ENCODE measurements at regions not wholly inside any gene's neighbourhood (a gene's known extent, or its start where the extent isn't known, plus 50 kb on each side); places are given as distances from the start of the nearest gene placed in this dataset.
"Not testable (repeated sequence)": the region's sequence is repeated elsewhere in the genome, so short reads cannot be mapped to it uniquely, and the experiment has no call there.

DNA sequence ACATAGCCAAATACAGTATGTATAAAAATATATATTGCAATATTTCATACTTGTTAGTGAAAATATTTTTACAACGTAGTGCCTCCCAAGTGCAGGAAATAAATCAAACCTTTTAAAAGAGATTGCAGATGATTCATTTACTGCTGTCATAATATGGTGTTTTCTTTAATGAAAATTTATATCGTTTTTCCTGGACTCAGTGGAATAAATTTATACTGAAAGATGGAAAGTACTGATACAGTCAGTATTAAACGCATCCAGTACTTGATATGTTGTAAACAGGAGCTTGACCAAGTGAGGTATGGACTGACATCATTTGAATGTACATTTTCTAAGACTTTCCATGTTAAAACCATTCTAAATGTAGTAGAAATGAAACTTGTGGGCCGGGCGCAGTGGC lies 143.4 kb upstream of the ZNF608 start:
- Histone ChIP-seq H3K9me3 (ENCODE audit: control insufficient read depth in 4 of 4, low read length in 3 of 4) (no peaks in the 10 kb centered on the region), H3K36me3 (ENCODE audit: control insufficient read depth in 4 of 4, insufficient read depth in 3 of 4, low read depth in 1 of 4, low read length in 3 of 4) (no peaks in the 10 kb centered on the region), H3K27me3 (ENCODE audit: control insufficient read depth in 4 of 4, insufficient read depth in 4 of 4, low read length in 3 of 4) (no peaks in the 10 kb centered on the region), H3K4me3 (ENCODE audit: low read depth in 1 of 3, low read length in 3 of 3) (no peak overlapping the region), H3K9ac (ENCODE audit: low read depth in 1 of 2, low read length in 2 of 2) (no peak overlapping the region), H3K27ac (ENCODE audit: low read depth in 1 of 2, low read length in 2 of 2) (no peak overlapping the region), H3K4me1 (ENCODE audit: control insufficient read depth in 4 of 4, insufficient read depth in 4 of 4, low read length in 3 of 4) (peaks cover 5 to 22% (median 6%) of the 10 kb centered on the region in 4 donors)
- no peak for TF ChIP-seq SP1 (IDR thresholded peaks at IDR 0.05)
- TF ChIP-seq EGR1 (IDR thresholded peaks at IDR 0.05; ENCODE audit: low read depth in 2 of 2): no peak
- no peak for DNase-seq (ENCODE audit: low spot score)
- WGBS: 85% methylated on average over 5 of the region's 5 CpGs

DNA sequence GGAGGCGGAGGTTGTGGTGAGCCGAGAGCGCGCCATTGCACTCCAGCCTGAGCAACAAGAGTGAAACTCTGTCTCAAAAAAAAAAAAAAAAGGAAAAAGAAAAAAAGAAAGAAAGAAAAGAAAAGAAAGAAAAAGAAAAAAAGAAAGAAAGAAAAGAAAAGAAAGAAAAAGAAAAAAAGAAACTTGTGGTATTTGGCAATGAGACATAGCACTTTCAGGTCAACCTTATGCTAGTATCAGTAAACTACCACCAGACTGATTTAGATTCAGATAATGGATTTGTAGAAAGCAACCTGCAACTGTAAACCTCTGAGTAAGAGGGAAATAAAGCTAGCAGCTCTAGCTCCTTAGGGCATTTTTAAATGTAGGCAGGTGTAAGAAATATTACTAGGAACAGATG lies 144.0 kb upstream of the ZNF608 start:
- H3K4me3 ChIP-seq (ENCODE audit: low read depth in 1 of 3, low read length in 3 of 3); H3K9me3 ChIP-seq (ENCODE audit: control insufficient read depth in 4 of 4, low read length in 3 of 4); H3K27ac ChIP-seq (ENCODE audit: low read depth in 1 of 2, low read length in 2 of 2); DNase-seq (ENCODE audit: low spot score); H3K36me3 ChIP-seq (ENCODE audit: control insufficient read depth in 4 of 4, insufficient read depth in 3 of 4, low read depth in 1 of 4, low read length in 3 of 4); H3K9ac ChIP-seq (ENCODE audit: low read depth in 1 of 2, low read length in 2 of 2); H3K27me3 ChIP-seq (ENCODE audit: control insufficient read depth in 4 of 4, insufficient read depth in 4 of 4, low read length in 3 of 4): not testable (repeated sequence)
- peaks cover 5 to 22% (median 6%) of the 10 kb centered on the region in 4 donors for H3K4me1 ChIP-seq (ENCODE audit: control insufficient read depth in 4 of 4, insufficient read depth in 4 of 4, low read length in 3 of 4)
- WGBS: over 99% methylated on average over 4 of the region's 4 CpGs

GRCh38 chr5:124891179-124891578 lies 144.7 kb upstream of the ZNF608 start:
- 93% methylated on average over 4 of the region's 4 CpGs for WGBS
- Histone ChIP-seq H3K9ac (ENCODE audit: low read depth in 1 of 2, low read length in 2 of 2) (no peak overlapping the region), H3K4me3 (ENCODE audit: low read depth in 1 of 3, low read length in 3 of 3) (no peak overlapping the region), H3K27ac (ENCODE audit: low read depth in 1 of 2, low read length in 2 of 2) (no peak overlapping the region), H3K4me1 (ENCODE audit: control insufficient read depth in 4 of 4, insufficient read depth in 4 of 4, low read length in 3 of 4) (peaks cover 5 to 22% (median 6%) of the 10 kb centered on the region in 4 donors), H3K36me3 (ENCODE audit: control insufficient read depth in 4 of 4, insufficient read depth in 3 of 4, low read depth in 1 of 4, low read length in 3 of 4) (no peaks in the 10 kb centered on the region), H3K9me3 (ENCODE audit: control insufficient read depth in 4 of 4, low read length in 3 of 4) (no peaks in the 10 kb centered on the region), H3K27me3 (ENCODE audit: control insufficient read depth in 4 of 4, insufficient read depth in 4 of 4, low read length in 3 of 4) (no peaks in the 10 kb centered on the region)
- DNase-seq (ENCODE audit: low spot score): no peak
- no peak for TF ChIP-seq TAF1 (conservative IDR thresholded peaks at IDR 0.05)
- TF ChIP-seq, protein P1, sequence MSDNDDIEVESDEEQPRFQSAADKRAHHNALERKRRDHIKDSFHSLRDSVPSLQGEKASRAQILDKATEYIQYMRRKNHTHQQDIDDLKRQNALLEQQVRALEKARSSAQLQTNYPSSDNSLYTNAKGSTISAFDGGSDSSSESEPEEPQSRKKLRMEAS (IDR thresholded peaks at IDR 0.05): no peak

DNA sequence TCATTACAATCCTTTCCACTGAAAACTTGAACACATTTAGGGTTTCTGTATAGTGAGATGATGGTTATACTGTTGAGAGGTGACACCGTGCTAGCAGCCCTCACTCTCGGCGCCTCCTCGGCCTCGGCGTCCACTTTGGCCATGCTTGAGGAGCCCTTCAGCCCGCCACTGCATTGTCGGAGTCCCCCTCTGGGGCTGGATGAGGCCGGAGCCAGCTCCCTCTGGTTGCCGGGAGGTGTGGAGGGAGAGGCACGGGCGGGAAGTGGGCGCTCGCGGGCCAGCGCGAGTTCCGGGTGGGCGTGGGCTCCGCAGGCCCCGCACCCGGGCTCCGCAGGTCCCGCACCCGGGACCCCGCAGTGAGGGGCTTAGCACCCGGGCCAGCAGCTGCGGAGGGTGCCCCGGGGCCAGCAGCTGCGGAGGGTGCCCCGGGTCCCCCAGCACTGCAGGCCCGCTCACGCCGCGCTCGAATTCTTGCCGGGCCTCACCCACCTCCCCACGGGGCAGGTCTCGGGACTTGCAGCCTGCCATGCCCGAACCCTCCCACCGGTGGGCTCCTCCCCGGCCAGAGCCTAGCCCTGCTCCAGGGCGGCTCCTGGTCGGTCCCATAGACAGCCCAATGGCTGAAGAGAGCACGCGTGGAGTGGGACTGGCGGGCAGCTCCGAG lies 145.9 kb upstream of the ZNF608 start:
- no peak overlapping the region for H3K27ac ChIP-seq (ENCODE audit: low read depth in 1 of 2, low read length in 2 of 2)
- H3K27me3 ChIP-seq (ENCODE audit: control insufficient read depth in 4 of 4, insufficient read depth in 4 of 4, low read length in 3 of 4): no peaks in the 10 kb centered on the region
- H3K4me3 ChIP-seq (ENCODE audit: low read depth in 1 of 3, low read length in 3 of 3): no peak overlapping the region
- peaks cover 3 to 19% (median 5%) of the 10 kb centered on the region in 4 donors for H3K4me1 ChIP-seq (ENCODE audit: control insufficient read depth in 4 of 4, insufficient read depth in 4 of 4, low read length in 3 of 4)
- no peaks in the 10 kb centered on the region for H3K36me3 ChIP-seq (ENCODE audit: control insufficient read depth in 4 of 4, insufficient read depth in 3 of 4, low read depth in 1 of 4, low read length in 3 of 4)
- no peak overlapping the region for H3K9ac ChIP-seq (ENCODE audit: low read depth in 1 of 2, low read length in 2 of 2)
- 99% methylated on average over 48 of the region's 48 CpGs for WGBS
- DNase-seq (ENCODE audit: low spot score): no peak
- H3K9me3 ChIP-seq (ENCODE audit: control insufficient read depth in 4 of 4, low read length in 3 of 4): no peaks in the 10 kb centered on the region
- no peak for TF ChIP-seq SP1 (IDR thresholded peaks at IDR 0.05)
- TF ChIP-seq, protein P2, sequence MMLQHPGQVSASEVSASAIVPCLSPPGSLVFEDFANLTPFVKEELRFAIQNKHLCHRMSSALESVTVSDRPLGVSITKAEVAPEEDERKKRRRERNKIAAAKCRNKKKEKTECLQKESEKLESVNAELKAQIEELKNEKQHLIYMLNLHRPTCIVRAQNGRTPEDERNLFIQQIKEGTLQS (IDR thresholded peaks at IDR 0.05): no peak

DNA sequence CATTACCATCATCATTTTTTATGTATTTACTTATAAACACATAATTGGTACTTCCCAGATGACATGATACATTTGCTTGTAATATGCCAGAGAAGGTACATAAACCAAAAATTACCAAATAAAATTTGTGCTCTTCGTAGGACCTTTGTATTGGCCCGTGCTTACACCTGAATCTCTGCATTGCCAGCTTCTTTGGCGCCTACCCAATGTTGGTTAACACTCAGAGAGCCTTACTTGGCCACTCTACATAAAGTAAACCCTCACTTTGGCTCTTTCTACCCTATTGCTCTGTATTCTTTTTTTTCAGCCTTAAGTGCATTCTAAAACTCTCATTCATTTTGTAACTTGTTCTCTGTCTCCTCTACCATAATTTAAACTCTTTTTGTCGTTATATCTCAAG lies 148.1 kb upstream of the ZNF608 start:
- Histone ChIP-seq H3K9me3 (ENCODE audit: control insufficient read depth in 4 of 4, low read length in 3 of 4) (no peaks in the 10 kb centered on the region), H3K36me3 (ENCODE audit: control insufficient read depth in 4 of 4, insufficient read depth in 3 of 4, low read depth in 1 of 4, low read length in 3 of 4) (no peaks in the 10 kb centered on the region), H3K9ac (ENCODE audit: low read depth in 1 of 2, low read length in 2 of 2) (no peak overlapping the region), H3K27me3 (ENCODE audit: control insufficient read depth in 4 of 4, insufficient read depth in 4 of 4, low read length in 3 of 4) (no peaks in the 10 kb centered on the region), H3K27ac (ENCODE audit: low read depth in 1 of 2, low read length in 2 of 2) (no peak overlapping the region), H3K4me1 (ENCODE audit: control insufficient read depth in 4 of 4, insufficient read depth in 4 of 4, low read length in 3 of 4) (peaks cover 0 to under 1% (median 0%) of the 10 kb centered on the region in 4 donors), H3K4me3 (ENCODE audit: low read depth in 1 of 3, low read length in 3 of 3) (no peak overlapping the region)
- WGBS: 58% methylated on average over 4 of the region's 4 CpGs
- DNase-seq (ENCODE audit: low spot score): no peak
- TF ChIP-seq HNF4A (conservative IDR thresholded peaks at IDR 0.05): peak in 1 of 2 donors; percentile 54
- peak in 1 of 2 donors; percentile 12 for TF ChIP-seq RAD21 (IDR thresholded peaks at IDR 0.05)
- no peak for TF ChIP-seq TAF1 (conservative IDR thresholded peaks at IDR 0.05)

All from liver (tissue), 7 donors.